ENCODE measurements at regions not wholly inside any gene's neighbourhood (a gene's known extent, or its start where the extent isn't known, plus 50 kb on each side); places are given as distances from the start of the nearest gene placed in this dataset.

GRCh38 chr22:48192071-48192470 lies 1429.6 kb downstream of the TBC1D22A start:
- DNase-seq (ENCODE audit: low read depth, low spot score): no peak

DNA sequence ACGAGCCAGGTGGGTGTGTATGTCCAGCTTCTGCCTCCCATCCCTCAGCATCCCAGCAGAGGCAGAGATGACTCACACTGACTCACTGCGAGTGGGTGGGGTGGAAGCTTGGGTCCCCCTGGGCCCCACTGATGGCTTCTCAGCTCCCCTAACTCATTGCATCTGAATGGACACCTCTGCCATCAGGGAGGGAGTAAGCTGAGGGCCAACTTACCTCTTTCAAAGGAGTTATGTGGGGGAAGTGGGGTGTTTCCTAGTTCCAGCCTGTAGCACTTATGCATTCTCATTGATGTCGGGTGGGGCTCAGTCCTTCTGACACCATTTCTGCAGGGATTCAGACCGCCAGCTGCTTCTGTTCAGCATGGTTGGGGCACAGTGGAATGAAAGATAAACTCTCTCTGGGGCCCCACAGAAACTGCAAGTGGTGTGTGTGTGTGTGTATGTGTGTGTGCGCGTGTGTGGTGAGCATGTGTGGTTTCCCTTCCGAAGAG lies 1425.8 kb downstream of the TBC1D22A start:
- DNase-seq (ENCODE audit: low read depth, low spot score): no peak

- DNase-seq (ENCODE audit: low read depth, low spot score): no peak
These were observed 1424.9 kb downstream of the TBC1D22A start for GRCh38 chr22:48187356-48187755.

DNA sequence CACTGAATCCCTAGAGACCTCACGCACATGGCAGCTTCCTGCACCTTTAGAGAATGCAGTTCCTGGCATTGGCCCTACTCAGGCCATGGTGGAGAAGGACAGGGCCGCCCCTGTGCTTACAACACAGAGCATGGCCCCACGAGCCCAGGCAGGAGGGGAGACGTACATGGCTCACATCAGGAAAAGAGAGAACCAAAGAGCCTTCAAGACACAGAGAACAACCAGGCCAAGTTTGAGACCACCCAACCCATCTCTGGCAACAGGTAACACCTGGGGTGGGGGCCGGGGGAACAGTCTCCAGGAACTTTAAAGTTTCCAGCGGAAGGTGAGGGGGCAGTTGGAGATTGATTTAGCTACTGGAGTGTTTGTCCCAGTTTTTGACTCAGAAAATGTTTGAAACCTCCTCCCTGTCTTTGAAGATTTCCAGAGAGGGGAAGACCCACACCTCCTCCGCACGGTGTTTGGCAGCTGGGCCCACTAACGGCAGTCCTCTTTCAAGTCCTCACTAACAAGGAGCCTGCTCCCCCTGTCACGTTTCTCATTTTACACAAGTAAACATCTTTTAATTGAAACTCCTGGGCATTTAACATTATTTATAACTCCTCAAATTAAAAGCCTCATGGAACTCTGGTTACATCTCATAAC lies 1423.8 kb downstream of the TBC1D22A start:
- DNase-seq (ENCODE audit: low read depth, low spot score): no peak

- DNase-seq (ENCODE audit: low read depth, low spot score): no peak
These were observed 1422.9 kb downstream of the TBC1D22A start for GRCh38 chr22:48185071-48186055.

- no peak for DNase-seq (ENCODE audit: low read depth, low spot score)
These were observed 1420.7 kb downstream of the TBC1D22A start for GRCh38 chr22:48182846-48183805.

GRCh38 chr22:48182031-48182430 lies 1419.6 kb downstream of the TBC1D22A start:
- no peak for DNase-seq (ENCODE audit: low read depth, low spot score)

GRCh38 chr22:48181263-48181955 lies 1419.0 kb downstream of the TBC1D22A start:
- DNase-seq (ENCODE audit: low read depth, low spot score): no peak

DNA sequence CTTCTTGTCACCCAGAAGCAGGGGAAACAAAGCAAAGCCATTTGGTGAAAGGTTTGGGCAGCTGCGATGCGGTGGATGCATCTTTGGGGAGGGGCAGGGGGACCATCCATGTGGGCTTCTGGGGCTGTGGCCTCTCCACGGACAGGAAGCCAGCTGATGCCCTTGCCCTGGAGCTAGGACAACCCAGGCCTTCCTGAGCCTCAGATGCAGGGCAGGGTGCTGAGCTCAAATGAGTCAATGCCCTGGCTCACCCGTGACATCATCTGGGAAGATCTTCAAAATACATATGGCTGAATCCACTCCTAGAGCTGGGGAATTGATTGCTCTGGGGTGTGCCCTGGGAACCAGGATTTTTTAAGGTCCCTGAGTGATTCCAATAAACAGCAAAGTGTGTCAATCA lies 1418.2 kb downstream of the TBC1D22A start:
- DNase-seq (ENCODE audit: low read depth, low spot score): no peak

DNA sequence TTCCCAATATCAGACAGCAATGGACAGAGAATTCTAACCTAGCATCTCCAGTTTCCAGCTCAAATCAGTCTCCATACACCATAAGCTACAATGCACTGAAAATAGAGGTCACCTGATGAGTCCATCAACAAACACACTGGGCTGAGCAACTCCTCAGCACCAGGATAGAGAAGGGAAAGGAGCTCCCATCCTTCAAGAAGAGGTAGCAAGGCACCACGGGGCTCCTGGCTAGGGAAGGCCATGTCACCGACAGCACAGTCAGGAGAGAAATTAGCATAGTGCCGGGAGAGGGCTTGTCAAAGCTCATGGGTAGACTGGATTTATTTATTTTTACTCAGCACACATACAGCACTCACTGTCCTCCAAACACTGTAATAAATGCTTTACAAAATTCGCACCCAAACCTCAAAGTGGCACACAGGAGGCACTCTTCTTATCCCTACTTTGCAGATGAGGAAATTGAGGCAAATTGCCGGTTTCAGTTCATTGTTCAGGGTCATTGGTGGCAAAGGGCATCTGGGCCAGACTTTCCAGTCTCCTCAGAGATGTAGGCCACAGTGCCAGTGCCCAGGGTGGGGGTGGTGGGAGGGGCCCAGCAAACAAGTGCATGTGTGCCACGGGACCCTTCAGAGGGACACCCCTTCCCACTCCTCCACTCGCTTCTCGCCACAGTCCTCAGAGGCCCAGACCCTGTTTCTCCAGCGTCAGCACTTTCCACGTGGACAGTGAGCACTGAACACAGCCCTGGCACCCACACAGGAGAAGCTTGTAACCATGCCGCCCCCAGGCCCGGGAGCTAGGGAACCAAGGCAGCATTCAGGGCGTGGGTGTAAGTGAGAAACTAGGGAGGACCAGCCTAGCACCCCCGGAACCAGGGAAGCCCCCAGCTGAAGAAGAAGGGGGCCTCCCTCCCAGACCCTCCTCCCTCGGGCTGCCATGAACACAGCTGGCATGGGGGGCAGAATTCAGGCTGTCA lies 1417.4 kb downstream of the TBC1D22A start:
- DNase-seq (ENCODE audit: low read depth, low spot score): no peak

DNA sequence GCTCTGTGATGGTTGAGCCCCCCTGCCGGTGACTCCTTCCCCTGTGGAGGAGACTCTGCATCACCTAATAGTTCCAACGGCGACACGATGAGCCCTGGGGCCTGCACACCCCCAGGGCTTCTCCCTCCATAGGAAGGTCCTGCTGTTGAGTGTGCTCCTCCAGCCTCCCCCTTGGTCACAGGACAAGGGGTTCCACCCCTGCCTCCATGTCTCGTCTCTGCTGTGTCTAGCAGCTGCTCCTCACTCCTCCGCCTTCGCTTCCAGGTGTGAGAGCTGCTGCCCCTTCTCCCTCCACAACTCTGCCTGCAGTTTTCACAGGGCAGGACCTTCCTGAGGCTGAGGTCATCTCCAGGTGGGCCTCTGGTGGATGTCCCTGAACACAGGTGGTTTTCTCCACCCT lies 1416.1 kb downstream of the TBC1D22A start:
- DNase-seq (ENCODE audit: low read depth, low spot score): no peak

DNA sequence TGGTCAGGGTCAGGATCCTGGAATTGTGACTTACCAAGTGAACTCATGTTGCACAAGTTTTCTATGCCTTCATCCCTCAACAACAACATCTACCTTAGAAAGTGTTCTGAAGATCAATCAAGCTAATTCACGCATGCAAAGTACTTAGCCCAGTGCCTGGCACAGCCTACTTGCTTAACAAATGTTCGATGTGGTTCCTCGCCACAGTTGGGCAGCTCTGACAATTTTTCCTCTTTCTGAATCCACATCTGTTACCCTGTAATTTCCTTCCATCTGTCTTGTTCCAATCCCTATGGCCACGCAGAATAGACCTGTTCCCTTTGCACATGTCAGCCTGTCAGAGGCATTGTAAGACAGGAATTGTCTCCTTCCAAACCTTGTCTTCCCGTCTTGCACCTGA lies 1415.2 kb downstream of the TBC1D22A start:
- no peak for DNase-seq (ENCODE audit: low read depth, low spot score)

GRCh38 chr22:48175721-48176120 lies 1413.3 kb downstream of the TBC1D22A start:
- DNase-seq (ENCODE audit: low read depth, low spot score): no peak

- DNase-seq (ENCODE audit: low read depth, low spot score): no peak
These were observed 1411.3 kb downstream of the TBC1D22A start for GRCh38 chr22:48173773-48174160.

GRCh38 chr22:48173061-48173772 lies 1410.8 kb downstream of the TBC1D22A start:
- no peak for DNase-seq (ENCODE audit: low read depth, low spot score)

DNA sequence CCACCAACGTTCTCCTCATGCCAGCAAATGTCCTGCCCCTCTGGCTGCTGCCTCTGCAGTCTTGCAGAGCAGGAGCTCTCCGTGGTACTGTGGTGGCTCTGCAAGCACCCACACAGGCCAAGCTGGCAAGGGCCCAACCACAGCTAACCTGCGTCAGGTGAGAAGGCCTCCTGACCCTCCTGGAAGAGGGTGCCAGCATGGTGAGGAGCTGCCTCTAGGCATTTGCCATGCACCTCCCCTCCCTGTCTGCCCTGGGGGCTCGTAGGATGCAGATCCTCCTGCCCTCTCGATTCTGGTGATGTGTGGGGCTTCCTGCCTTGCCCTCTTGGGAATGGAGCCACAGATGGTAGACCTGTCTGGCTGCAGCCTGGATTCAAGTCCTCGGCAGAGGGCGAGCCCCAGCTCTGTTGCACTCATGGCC lies 1408.8 kb downstream of the TBC1D22A start:
- DNase-seq (ENCODE audit: low read depth, low spot score): no peak

DNA sequence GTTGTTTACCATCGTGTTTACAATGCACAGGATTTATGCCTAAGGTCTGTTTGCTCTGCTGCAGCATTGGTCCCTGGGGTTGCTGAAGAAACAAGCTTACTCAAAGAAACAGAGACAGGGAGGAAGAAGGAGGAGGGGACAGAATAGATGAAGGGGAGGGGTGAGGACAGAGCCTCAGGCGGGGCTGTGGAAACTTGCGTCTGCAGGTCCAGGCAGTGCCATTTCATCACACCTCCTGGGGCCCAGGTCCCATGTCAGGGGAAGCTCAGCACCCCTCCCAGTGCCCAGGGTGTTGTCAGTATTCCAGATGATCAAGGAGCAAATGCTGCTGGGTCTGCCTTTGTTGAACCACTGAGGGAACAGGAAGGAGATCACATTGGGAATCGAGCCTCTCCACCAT lies 1406.8 kb downstream of the TBC1D22A start:
- no peak for DNase-seq (ENCODE audit: low read depth, low spot score)

GRCh38 chr22:48167238-48167637 lies 1404.8 kb downstream of the TBC1D22A start:
- DNase-seq (ENCODE audit: low read depth, low spot score): no peak

- no peak for DNase-seq (ENCODE audit: low read depth, low spot score)
These were observed 1398.8 kb downstream of the TBC1D22A start for GRCh38 chr22:48161298-48161697.
